Body of pancreas (tissue), 4 donors: ENCODE measurements at regions not wholly inside any gene's neighbourhood (a gene's known extent, or its start where the extent isn't known, plus 50 kb on each side); places are given as distances from the start of the nearest gene placed in this dataset.

Source experiments
- POLR2A ChIP-seq, 3 donors: fragments of 450-650 bp; IDR thresholded peaks; one replicate each; pipeline ENCODE4 v1.6.1; 2016; ENCODE audit warnings: antibody characterized with exemption in 3 of 3, mild to moderate bottlenecking in 2 of 3
- TF ChIP-seq, protein P1 (sequence below), 7 experiments: fragments of 450-650 bp in 4 of 7; fragments of 200-600 bp in 3 of 7; sonication (generic) in 3 of 7; IDR thresholded peaks; one replicate each; pipeline ENCODE4 v1.5.1; 2016 to 2019; ENCODE audit warnings: antibody characterized with exemption in 7 of 7

DNA sequence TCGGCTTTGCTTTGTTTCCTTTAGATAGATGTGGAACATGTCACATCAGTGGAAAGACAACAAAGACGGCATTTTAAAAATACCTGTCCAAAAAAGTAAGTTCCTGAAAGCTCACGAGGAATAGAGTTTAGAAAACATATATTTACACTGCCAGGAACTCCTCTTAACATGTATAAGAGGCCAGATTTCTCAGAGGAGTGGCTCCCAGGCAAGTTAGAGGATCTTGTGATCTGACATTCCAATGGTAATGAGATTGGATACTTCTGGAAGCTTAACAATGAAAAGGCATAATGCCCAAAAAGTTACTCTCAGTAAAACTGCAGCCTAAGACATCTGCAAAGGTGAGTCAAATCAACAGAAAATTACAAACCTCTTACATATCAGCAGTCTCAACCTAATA is 77.1 kb downstream of the CYRIA start:
- TF ChIP-seq, protein P1, sequence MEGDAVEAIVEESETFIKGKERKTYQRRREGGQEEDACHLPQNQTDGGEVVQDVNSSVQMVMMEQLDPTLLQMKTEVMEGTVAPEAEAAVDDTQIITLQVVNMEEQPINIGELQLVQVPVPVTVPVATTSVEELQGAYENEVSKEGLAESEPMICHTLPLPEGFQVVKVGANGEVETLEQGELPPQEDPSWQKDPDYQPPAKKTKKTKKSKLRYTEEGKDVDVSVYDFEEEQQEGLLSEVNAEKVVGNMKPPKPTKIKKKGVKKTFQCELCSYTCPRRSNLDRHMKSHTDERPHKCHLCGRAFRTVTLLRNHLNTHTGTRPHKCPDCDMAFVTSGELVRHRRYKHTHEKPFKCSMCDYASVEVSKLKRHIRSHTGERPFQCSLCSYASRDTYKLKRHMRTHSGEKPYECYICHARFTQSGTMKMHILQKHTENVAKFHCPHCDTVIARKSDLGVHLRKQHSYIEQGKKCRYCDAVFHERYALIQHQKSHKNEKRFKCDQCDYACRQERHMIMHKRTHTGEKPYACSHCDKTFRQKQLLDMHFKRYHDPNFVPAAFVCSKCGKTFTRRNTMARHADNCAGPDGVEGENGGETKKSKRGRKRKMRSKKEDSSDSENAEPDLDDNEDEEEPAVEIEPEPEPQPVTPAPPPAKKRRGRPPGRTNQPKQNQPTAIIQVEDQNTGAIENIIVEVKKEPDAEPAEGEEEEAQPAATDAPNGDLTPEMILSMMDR (IDR thresholded peaks at IDR 0.05), result no peak
- TF ChIP-seq POLR2A (IDR thresholded peaks at IDR 0.05), result no peak
